ENCODE measurements at regions not wholly inside any gene's neighbourhood (a gene's known extent, or its start where the extent isn't known, plus 50 kb on each side); places are given as distances from the start of the nearest gene placed in this dataset.

- DNase-seq, result peak; percentile 13
These were observed 534.8 kb downstream of the BRD1 start for GRCh38 chr22:49292909-49293308.

GRCh38 chr22:49291781-49292180, 535.9 kb downstream of the BRD1 start:
- peak; percentile 37 for DNase-seq

- peak; percentile 46 for DNase-seq
These were observed 536.5 kb downstream of the BRD1 start for GRCh38 chr22:49291169-49291568.

GRCh38 chr22:49290711-49291110, 537.0 kb downstream of the BRD1 start:
- peak; percentile 39 for DNase-seq

GRCh38 chr22:49289822-49290679, 537.6 kb downstream of the BRD1 start:
- peak; percentile 48 for DNase-seq

- peak; percentile 45 for DNase-seq
These were observed 541.4 kb downstream of the BRD1 start for GRCh38 chr22:49286181-49286760.

- DNase-seq, result no peak
These were observed 542.7 kb downstream of the BRD1 start for GRCh38 chr22:49284931-49285330.

GRCh38 chr22:49284056-49284784, 543.5 kb downstream of the BRD1 start:
- no peak for DNase-seq

- no peak for DNase-seq
These were observed 545.1 kb downstream of the BRD1 start for GRCh38 chr22:49282596-49282995.

GRCh38 chr22:49281467-49282340, 546.0 kb downstream of the BRD1 start:
- no peak for DNase-seq

GRCh38 chr22:49278340-49278739, 549.3 kb downstream of the BRD1 start:
- DNase-seq, result no peak

GRCh38 chr22:49276567-49276966, 551.1 kb downstream of the BRD1 start:
- no peak for DNase-seq

- DNase-seq, result peak; percentile 27
These were observed 552.8 kb downstream of the BRD1 start for GRCh38 chr22:49274754-49275380.

- DNase-seq, result peak; percentile 30
These were observed 555.0 kb downstream of the BRD1 start for GRCh38 chr22:49272546-49273125.

GRCh38 chr22:49271831-49272230, 555.8 kb downstream of the BRD1 start:
- DNase-seq, result peak; percentile 22

- DNase-seq, result no peak
These were observed 556.3 kb downstream of the BRD1 start for GRCh38 chr22:49271369-49271727.

- no peak for DNase-seq
These were observed 556.9 kb downstream of the BRD1 start for GRCh38 chr22:49270595-49271368.

- no peak for DNase-seq
These were observed 557.7 kb downstream of the BRD1 start for GRCh38 chr22:49269928-49270327.

- no peak for DNase-seq
These were observed 558.3 kb downstream of the BRD1 start for GRCh38 chr22:49269371-49269770.

- no peak for DNase-seq
These were observed 558.7 kb downstream of the BRD1 start for GRCh38 chr22:49268924-49269323.

GRCh38 chr22:49267996-49268395, 559.7 kb downstream of the BRD1 start:
- DNase-seq, result no peak
